ENCODE measurements at regions not wholly inside any gene's neighbourhood (a gene's known extent, or its start where the extent isn't known, plus 50 kb on each side); places are given as distances from the start of the nearest gene placed in this dataset.

GRCh38 chr2:72038524-72038923 lies 109.1 kb downstream of the CYP26B1 start:
- Histone ChIP-seq H2AFZ (ENCODE audit: low read length) (no peak overlapping the region), H4K5ac (ENCODE audit: insufficient read length, low read depth, low read length) (no peak overlapping the region), H2BK5ac (ENCODE audit: low read depth, low read length) (no peak overlapping the region), H2BK120ac (replicated peaks; ENCODE audit: low read depth, low read length) (no peak overlapping the region), H3K9ac (replicated peaks in 1 of 4; ENCODE audit: extremely low read depth in 1 of 4, low read depth in 3 of 4, low read length in 3 of 4) (no peak overlapping the region), H3K27me3 (replicated peaks in 1 of 4; ENCODE audit: control insufficient read depth in 3 of 4, extremely low read depth in 1 of 4, insufficient read depth in 3 of 4, low read length in 3 of 4) (no peaks in the 10 kb centered on the region), H2BK15ac (ENCODE audit: low read length) (no peak overlapping the region), H3K9me3 (ENCODE audit: insufficient read depth in 2 of 2, low read depth in 1 of 2, low read length in 1 of 2) (0 out of 4 replicates have a peak, but pooled peaks cover 0 to under 1% of the 10 kb centered on the region in 2 experiments), H2BK20ac (ENCODE audit: low read length) (no peak overlapping the region), H3K36me3 (ENCODE audit: control insufficient read depth in 2 of 4, insufficient read depth in 4 of 4, low read length in 3 of 4) (no peaks in the 10 kb centered on the region), H4K91ac (replicated peaks; ENCODE audit: insufficient read length, low read length) (no peak overlapping the region), H3K4me2 (ENCODE audit: insufficient read depth in 1 of 2, low read depth in 2 of 2, low read length in 2 of 2) (no peak overlapping the region), H3K23ac (ENCODE audit: insufficient read length) (no peak overlapping the region), H2BK12ac (ENCODE audit: low read depth, low read length) (no peak overlapping the region), H3K14ac (ENCODE audit: insufficient read length) (no peak overlapping the region), H3K18ac (ENCODE audit: extremely low read depth, low read length) (no peak overlapping the region), H3K79me2 (ENCODE audit: control insufficient read depth in 1 of 2, insufficient read depth in 2 of 2, low read length in 2 of 2) (no peaks in the 10 kb centered on the region), H4K8ac (ENCODE audit: extremely low read depth, insufficient read depth, low read length) (no peak overlapping the region), H3K4me1 (replicated peaks in 1 of 4; ENCODE audit: control insufficient read depth in 3 of 4, insufficient read depth in 4 of 4, low read length in 3 of 4) (no peaks in the 10 kb centered on the region; a peak in 1 of 7 replicates), H4K20me1 (replicated peaks in 1 of 2; ENCODE audit: control insufficient read depth in 1 of 2, insufficient read depth in 2 of 2, low read length in 2 of 2) (no peaks in the 10 kb centered on the region), H3K23me2 (ENCODE audit: low read depth, low read length) (no peaks in the 10 kb centered on the region; the same call in 1 of the 2 replicates), H3K4ac (replicated peaks; ENCODE audit: insufficient read length, low read depth, low read length) (no peak overlapping the region), H2AK5ac (ENCODE audit: low read depth, low read length) (no peak overlapping the region), H3K27ac (ENCODE audit: low read depth, low read length) (no peak overlapping the region), H3K79me1 (ENCODE audit: low read depth, low read length) (no peaks in the 10 kb centered on the region), H3K56ac (replicated peaks; ENCODE audit: insufficient read length, low read depth, low read length) (no peak overlapping the region), H3K4me3 (ENCODE audit: extremely low read depth in 1 of 4, insufficient read depth in 2 of 4, low read depth in 3 of 4, low read length in 4 of 4) (no peak overlapping the region)
- CTCF ChIA-PET (ENCODE audit: partially characterized antibody): interaction anchor here (1.2 to 1.6 kb wide), 3 partner anchors 8 to 77 kb away, joined by 3 to 4 read pairs (median 3); no protein-coding TSS in a partner anchor
- DNase-seq (ENCODE audit: low read depth in 1 of 2, low spot score in 2 of 2) (no peak), FAIRE-seq (no peak)
- WGBS, 2 experiments (ENCODE audit: extremely low coverage in 1 of 2, insufficient coverage in 1 of 2, insufficient read length in 1 of 2, insufficient replicate concordance in 2 of 2, low coverage in 1 of 2, low lambda C conversion rate in 2 of 2, missing lambda C conversion rate in 1 of 2): 95% methylated on average over 5 of the region's 5 CpGs; no CpG with 5 or more reads in 1 of the 2 experiments
- TF ChIP-seq CHD1 (IDR thresholded peaks at IDR 0.05; ENCODE audit: low read depth, low read length) (no peak), SIRT6 (IDR thresholded peaks at IDR 0.05; ENCODE audit: low read length) (no peak), SAP30 (IDR thresholded peaks at IDR 0.05; ENCODE audit: insufficient read depth, insufficient replicate concordance, low read length) (no peak), RXRA (IDR thresholded peaks at IDR 0.05; ENCODE audit: insufficient read depth, low read depth, low read length) (no peak), KDM5A (IDR thresholded peaks at IDR 0.05; ENCODE audit: low read length) (no peak), MAFK (IDR thresholded peaks at IDR 0.05; ENCODE audit: low read depth, low read length) (no peak), SP4 (IDR thresholded peaks at IDR 0.05; ENCODE audit: low read length) (no peak), NRF1 (IDR thresholded peaks at IDR 0.05; ENCODE audit: low read depth, low read length) (no peak)
- POLR2A ChIA-PET (ENCODE audit: partially characterized antibody): interaction anchor here (0.7 kb wide), 1 partner anchor 189 kb away, joined by 3 read pairs; no protein-coding TSS in a partner anchor
